Thyroid gland (tissue), 4 donors: ENCODE measurements at regions not wholly inside any gene's neighbourhood (a gene's known extent, or its start where the extent isn't known, plus 50 kb on each side); places are given as distances from the start of the nearest gene placed in this dataset.
"Not testable (repeated sequence)": the region's sequence is repeated elsewhere in the genome, so short reads cannot be mapped to it uniquely, and the experiment has no call there.

Source experiments
- DNase-seq, 2 donors: peaks; one replicate each; pipeline ENCODE4 v3.0.0-alpha.2; 2019
- H3K27ac ChIP-seq, 3 donors: fragments of 200-600 bp; sonication (generic); 1 replicate in 2 of 3; 2 replicates in 1 of 3; pipeline ENCODE4 v1.5.1; 2016 to 2019; ENCODE audit warnings: mild to moderate bottlenecking in 1 of 3, moderate library complexity in 1 of 3
- H3K27me3 ChIP-seq: fragments of 200-600 bp; sonication (generic); one replicate; pipeline ENCODE4 v1.5.1; 2019
- H3K36me3 ChIP-seq, 2 donors: fragments of 200-600 bp; sonication (generic); one replicate each; pipeline ENCODE4 v1.5.1; 2016 to 2019
- H3K4me1 ChIP-seq, 2 donors: fragments of 200-600 bp; sonication (generic); one replicate each; pipeline ENCODE4 v1.5.1; 2017 to 2019
- H3K4me3 ChIP-seq, 3 donors: fragments of 200-600 bp; sonication (generic); replicated peaks in 1 of 3; 1 replicate in 2 of 3; 2 replicates in 1 of 3; pipeline ENCODE4 v1.5.1; 2016; ENCODE audit warnings: mild to moderate bottlenecking in 1 of 3
- H3K9me3 ChIP-seq: fragments of 200-600 bp; sonication (generic); one replicate; pipeline ENCODE4 v1.5.1; 2017
- CTCF ChIP-seq, 6 experiments: fragments of 200-600 bp in 3 of 6; fragments of 450-650 bp in 3 of 6; sonication (generic) in 3 of 6; IDR thresholded peaks; one replicate each; pipeline ENCODE4 v1.5.1; 2016 to 2019; ENCODE audit warnings: antibody characterized with exemption in 6 of 6, mild to moderate bottlenecking in 2 of 6, inconsistent platforms in 1 of 6, moderate library complexity in 1 of 6
- POLR2A ChIP-seq, 2 donors: fragments of 450-650 bp; IDR thresholded peaks; one replicate each; pipeline ENCODE4 v1.6.1; 2017; ENCODE audit warnings: antibody characterized with exemption in 2 of 2, mild to moderate bottlenecking in 2 of 2, moderate library complexity in 1 of 2
- WGBS, 2 donors: methylation state at CpG; one replicate each; pipeline ENCODE4 v1.1.5; 2017; 5-methylcytosine and 5-hydroxymethylcytosine counted together
- intact Hi-C: fragments of 100-400 bp; cut with DNase I; formaldehyde crosslinking; loops from one replicate; pipeline ENCODE4 v1.15.1; 2023

GRCh38 chr13:73816702-73817101 is 317.5 kb downstream of the KLF12 start:
- 96 to 100% methylated on average over 2 of the region's 2 CpGs for WGBS, 2 donors
- H3K36me3 ChIP-seq: no peaks in the 10 kb centered on the region
- no peak for TF ChIP-seq CTCF (IDR thresholded peaks at IDR 0.05)
- no peak for TF ChIP-seq POLR2A (IDR thresholded peaks at IDR 0.05)
- no peak for DNase-seq
- no peaks in the 10 kb centered on the region for H3K27me3 ChIP-seq
- H3K27ac ChIP-seq: no peak overlapping the region
- H3K9me3 ChIP-seq: no peaks in the 10 kb centered on the region
- no peaks in the 10 kb centered on the region for H3K4me1 ChIP-seq
- intact Hi-C loops: no loop called here
- H3K4me3 ChIP-seq: no peak overlapping the region

- intact Hi-C loops: no loop called here
- Histone ChIP-seq H3K4me1 (no peaks in the 10 kb centered on the region), H3K27me3 (no peaks in the 10 kb centered on the region), H3K27ac (no peak overlapping the region), H3K36me3 (no peaks in the 10 kb centered on the region), H3K9me3 (no peaks in the 10 kb centered on the region), H3K4me3 (no peak overlapping the region)
- TF ChIP-seq POLR2A (IDR thresholded peaks at IDR 0.05) (no peak), CTCF (IDR thresholded peaks at IDR 0.05) (no peak)
- DNase-seq: no peak
Observed at GRCh38 chr13:73815796-73816195, 318.4 kb downstream of the KLF12 start.

- intact Hi-C loops: no loop called here
Observed at GRCh38 chr13:73810647-73811046, 323.6 kb downstream of the KLF12 start.

GRCh38 chr13:73809561-73809960 is 324.6 kb downstream of the KLF12 start:
- Histone ChIP-seq H3K9me3 (no peaks in the 10 kb centered on the region), H3K4me3 (no peak overlapping the region), H3K36me3 (no peaks in the 10 kb centered on the region), H3K27me3 (no peaks in the 10 kb centered on the region), H3K4me1 (no peaks in the 10 kb centered on the region), H3K27ac (no peak overlapping the region)
- DNase-seq: no peak
- TF ChIP-seq CTCF (IDR thresholded peaks at IDR 0.05) (no peak), POLR2A (IDR thresholded peaks at IDR 0.05) (no peak)
- WGBS, 2 donors: 83% methylated on average over 1 of the region's 1 CpG
- intact Hi-C loops: no loop called here

More at GRCh38 chr13:73810647-73811046, 323.6 kb downstream of the KLF12 start:
- no peaks in the 10 kb centered on the region for H3K27me3 ChIP-seq
- no peak for DNase-seq
- 74 to 91% methylated on average over 1 of the region's 1 CpG for WGBS, 2 donors
- no peaks in the 10 kb centered on the region for H3K36me3 ChIP-seq
- H3K4me1 ChIP-seq: no peaks in the 10 kb centered on the region
- H3K9me3 ChIP-seq: no peaks in the 10 kb centered on the region
- no peak overlapping the region for H3K4me3 ChIP-seq
- TF ChIP-seq POLR2A (IDR thresholded peaks at IDR 0.05): no peak
- TF ChIP-seq CTCF (IDR thresholded peaks at IDR 0.05): no peak
- H3K27ac ChIP-seq: no peak overlapping the region

GRCh38 chr13:73808318-73808717 is 325.9 kb downstream of the KLF12 start:
- no peak overlapping the region for H3K27ac ChIP-seq
- H3K9me3 ChIP-seq: no peaks in the 10 kb centered on the region
- 84 to 88% methylated on average over 5 of the region's 5 CpGs for WGBS, 2 donors
- DNase-seq: no peak
- H3K36me3 ChIP-seq: no peaks in the 10 kb centered on the region
- intact Hi-C loops: no loop called here
- H3K27me3 ChIP-seq: no peaks in the 10 kb centered on the region
- no peaks in the 10 kb centered on the region for H3K4me1 ChIP-seq
- no peak overlapping the region for H3K4me3 ChIP-seq
- TF ChIP-seq CTCF (IDR thresholded peaks at IDR 0.05) (no peak), POLR2A (IDR thresholded peaks at IDR 0.05) (no peak)

GRCh38 chr13:73805326-73805958 is 328.8 kb downstream of the KLF12 start:
- H3K27ac ChIP-seq, H3K27me3 ChIP-seq, intact Hi-C loops, DNase-seq, H3K4me1 ChIP-seq, H3K4me3 ChIP-seq, H3K9me3 ChIP-seq, H3K36me3 ChIP-seq: not testable (repeated sequence)
- WGBS, 2 donors: 90 to 93% methylated on average over 6 of the region's 6 CpGs
